ENCODE measurements at regions not wholly inside any gene's neighbourhood (a gene's known extent, or its start where the extent isn't known, plus 50 kb on each side); places are given as distances from the start of the nearest gene placed in this dataset.
"Not testable (repeated sequence)": the region's sequence is repeated elsewhere in the genome, so short reads cannot be mapped to it uniquely, and the experiment has no call there.

GRCh38 chr16:59905131-59905530 is 1171.0 kb upstream of the GOT2 start:
- no peak for DNase-seq (ENCODE audit: low read depth)

DNA sequence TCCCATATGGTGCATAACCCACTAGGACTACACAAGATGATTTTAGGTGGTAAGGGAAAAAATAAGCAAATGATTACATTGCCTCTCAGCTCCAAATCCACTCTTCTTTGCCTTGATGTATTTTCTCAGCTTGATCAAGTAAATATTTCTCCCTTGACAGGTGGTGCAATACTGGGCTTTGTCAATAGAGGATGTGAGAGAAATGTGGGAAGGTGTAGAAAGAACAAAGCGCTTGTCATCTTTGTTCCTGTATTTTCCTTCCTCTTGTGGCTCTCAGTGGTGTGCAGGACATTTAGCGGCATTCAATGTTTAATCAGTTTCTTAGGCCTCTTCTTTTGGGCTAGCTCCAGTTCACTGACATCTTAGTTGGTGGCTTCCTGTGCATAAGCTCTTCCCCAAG is 1165.8 kb upstream of the GOT2 start:
- DNase-seq (ENCODE audit: low read depth): no peak

DNA sequence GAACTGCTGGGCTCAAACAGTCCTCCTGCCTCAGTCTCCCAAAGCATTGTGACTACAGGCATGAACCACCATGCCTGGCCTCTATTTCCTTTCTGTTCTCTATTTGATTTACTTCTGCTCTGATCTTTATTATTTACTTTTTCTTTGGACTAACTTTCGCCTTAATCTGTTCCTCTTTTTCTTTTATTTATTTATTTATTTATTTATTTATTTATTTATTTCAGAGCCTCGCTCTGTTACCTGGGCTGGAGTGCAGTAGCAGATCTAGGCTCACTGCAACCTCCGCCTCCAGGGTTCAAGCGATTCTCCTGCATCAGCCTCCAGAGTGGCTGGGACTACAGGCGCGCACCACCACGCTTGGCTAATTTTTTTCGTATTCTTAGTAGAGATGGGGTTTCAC is 1158.3 kb upstream of the GOT2 start:
- no peak for DNase-seq (ENCODE audit: low read depth)

GRCh38 chr16:59887856-59888255 is 1153.7 kb upstream of the GOT2 start:
- no peak for DNase-seq (ENCODE audit: low read depth)

GRCh38 chr16:59886021-59886420 is 1151.9 kb upstream of the GOT2 start:
- peak; percentile 90 for DNase-seq (ENCODE audit: low read depth)

DNA sequence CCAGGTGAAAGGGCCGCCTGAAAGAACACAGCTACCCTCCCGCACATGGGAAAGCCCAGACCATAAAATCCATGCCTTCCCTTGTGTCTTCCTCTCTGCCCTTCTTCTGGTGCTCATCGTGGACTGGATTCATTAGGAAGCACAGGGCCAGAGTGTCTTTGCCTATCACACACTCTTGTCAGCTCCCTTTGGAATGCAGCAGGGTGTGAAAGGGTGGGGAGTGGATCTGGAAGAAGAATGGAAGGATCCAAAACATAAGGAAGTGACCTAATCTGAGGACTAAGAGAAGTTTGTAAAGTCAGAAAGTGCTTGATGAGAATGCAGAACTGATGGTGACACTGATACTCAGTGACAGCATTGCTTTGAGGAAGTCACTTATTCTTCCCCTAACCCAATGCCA is 1147.3 kb upstream of the GOT2 start:
- no peak for DNase-seq (ENCODE audit: low read depth)

GRCh38 chr16:59880611-59881010 is 1146.5 kb upstream of the GOT2 start:
- no peak for DNase-seq (ENCODE audit: low read depth)

DNA sequence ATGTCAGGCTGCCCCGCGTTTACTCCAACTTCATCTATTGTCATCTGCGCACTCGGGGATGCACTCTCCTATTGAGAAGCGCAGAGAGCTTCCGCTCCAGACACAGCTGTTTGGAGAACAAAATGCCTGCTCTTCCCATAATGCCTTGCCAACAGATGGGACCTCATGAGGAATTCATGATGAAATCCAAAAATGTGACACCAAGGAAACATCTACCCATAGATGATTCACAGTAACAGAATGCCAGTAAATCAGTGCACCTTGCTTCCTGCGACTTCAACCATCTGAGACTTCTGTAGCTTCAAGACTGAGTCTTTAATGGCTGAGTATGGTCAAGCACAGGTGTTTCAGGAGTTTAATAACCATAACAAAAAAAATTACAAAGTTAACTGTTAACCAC is 1144.9 kb upstream of the GOT2 start:
- DNase-seq (ENCODE audit: low read depth): no peak

- DNase-seq (ENCODE audit: low read depth): peak; percentile 17
Observed at GRCh38 chr16:59878479-59878878, 1144.4 kb upstream of the GOT2 start.

DNA sequence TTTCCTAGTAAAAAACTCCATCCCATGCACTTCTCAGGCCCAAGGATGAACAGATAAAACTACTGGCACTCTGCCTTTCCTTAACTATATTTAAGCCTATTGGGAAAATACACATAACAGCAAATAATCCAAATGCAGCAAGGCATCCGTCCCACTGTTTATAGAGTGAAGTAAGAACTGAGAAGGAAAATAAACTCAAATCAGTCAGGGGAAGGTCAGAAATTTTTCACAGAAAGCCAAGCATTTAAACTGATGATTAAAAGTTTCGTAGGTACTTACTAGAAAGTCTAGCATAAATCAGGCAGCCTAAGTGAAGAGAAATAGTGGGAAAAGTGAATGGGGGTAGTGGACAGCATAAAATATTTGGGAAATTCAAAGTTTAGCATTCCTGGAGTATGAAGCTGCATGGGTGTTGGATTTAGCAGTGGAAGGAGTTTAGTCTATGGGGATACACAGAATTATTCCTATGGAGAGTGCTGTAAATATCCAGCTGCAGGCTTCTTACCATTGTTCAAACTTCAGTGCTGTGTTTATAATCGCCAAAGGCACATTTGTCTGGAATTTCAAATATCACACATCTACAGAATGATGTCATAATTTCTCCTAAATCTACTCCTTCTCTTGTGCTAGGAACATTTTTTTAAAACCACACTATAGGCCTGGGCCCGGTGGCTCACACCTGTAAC is 1131.0 kb upstream of the GOT2 start:
- DNase-seq (ENCODE audit: low read depth): no peak

- no peak for DNase-seq (ENCODE audit: low read depth)
Observed at GRCh38 chr16:59859676-59860402, 1125.7 kb upstream of the GOT2 start.

DNA sequence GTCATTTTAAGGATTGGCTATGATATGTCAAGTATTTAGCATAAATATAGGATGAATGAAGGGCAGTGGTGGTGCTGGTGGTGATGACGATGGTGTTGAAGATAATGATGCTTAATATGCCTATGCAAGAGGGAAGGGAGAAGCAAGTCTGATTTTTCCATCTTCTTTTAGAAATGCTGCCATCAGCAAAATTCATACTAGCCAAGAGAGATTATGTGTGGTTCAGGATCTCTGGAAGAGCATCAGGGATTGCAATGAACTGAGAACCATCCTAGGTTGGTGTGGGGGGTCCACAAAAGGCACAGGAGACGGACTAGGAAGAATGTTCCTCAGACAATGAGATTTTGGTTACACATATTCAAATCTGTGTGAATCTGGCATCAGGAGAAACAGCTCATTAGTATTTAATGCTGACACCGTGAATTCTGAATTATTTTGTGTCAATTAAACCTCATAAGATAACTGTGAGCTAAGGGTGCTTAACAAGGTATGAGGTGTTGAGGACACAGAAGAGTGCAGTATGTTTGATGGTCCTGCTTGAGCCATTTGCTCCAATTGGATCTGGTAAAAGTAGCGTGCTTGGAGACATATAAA is 1120.8 kb upstream of the GOT2 start:
- no peak for DNase-seq (ENCODE audit: low read depth)

GRCh38 chr16:59849716-59850115 is 1115.6 kb upstream of the GOT2 start:
- no peak for DNase-seq (ENCODE audit: low read depth)

DNA sequence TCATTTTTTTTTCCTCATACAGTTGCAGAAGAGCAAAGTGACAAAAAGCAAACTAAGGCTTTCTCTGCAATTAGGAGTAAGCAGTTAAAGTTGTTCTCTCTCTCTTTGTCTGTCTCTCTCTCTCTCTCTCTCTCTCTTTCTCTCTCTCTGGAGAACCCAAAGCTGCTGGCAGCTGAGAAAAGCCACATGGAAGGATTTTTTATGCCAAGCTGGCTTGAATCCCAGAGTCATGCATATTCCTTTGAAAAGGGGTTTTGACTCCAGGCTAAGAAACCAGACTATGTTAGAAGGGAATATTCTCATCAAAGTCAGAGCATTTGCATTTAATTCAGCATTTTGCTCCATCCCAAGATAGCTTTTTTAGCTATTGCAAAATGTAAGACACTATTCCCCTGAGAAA is 1114.2 kb upstream of the GOT2 start:
- DNase-seq (ENCODE audit: low read depth): peak; percentile 81

GRCh38 chr16:59840169-59840568 is 1106.1 kb upstream of the GOT2 start:
- no peak for DNase-seq (ENCODE audit: low read depth)

GRCh38 chr16:59826767-59827166 is 1092.7 kb upstream of the GOT2 start:
- no peak for DNase-seq (ENCODE audit: low read depth)

DNA sequence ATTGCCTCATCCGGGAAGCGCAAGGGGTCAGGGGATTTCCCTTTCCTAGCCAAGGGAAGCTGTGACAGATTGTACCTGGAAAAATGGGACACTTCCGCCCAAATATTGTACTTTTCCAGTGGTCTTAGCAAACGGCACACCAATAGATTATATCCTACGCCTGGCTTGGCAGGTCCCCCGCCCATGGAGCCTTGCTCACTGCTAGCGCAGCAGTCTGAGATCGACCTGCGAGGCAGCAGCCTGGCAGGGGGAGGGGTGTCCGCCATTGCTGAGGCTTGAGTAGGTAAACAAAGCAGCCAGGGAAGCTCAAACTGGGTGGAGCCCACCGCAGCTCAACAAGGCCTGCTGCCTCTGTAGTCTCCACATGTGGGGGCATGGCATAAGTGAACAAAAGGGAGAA is 1075.4 kb upstream of the GOT2 start:
- not testable (repeated sequence) for DNase-seq (ENCODE audit: low read depth)

GRCh38 chr16:59783191-59783590 is 1049.1 kb upstream of the GOT2 start:
- peak; percentile 63 for DNase-seq (ENCODE audit: low read depth)

DNA sequence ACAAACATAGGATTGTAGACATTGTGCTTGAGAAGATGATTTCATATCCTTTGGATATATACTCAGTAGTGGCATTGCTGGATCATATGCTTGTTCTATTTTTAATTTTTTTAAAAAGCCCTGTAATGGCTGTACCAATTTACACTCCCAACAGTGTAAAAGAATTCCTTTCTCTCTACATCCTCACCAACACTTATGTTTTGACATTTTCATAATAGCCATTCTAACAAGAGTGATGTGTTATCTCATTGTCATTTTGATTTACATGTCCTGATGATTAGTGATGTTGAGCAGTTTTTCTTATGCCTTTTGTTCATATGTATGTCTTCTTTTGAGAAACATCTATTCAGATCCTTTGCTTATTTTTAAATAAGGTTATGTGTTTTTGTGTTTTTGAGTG is 1039.2 kb upstream of the GOT2 start:
- no peak for DNase-seq (ENCODE audit: low read depth)

DNA sequence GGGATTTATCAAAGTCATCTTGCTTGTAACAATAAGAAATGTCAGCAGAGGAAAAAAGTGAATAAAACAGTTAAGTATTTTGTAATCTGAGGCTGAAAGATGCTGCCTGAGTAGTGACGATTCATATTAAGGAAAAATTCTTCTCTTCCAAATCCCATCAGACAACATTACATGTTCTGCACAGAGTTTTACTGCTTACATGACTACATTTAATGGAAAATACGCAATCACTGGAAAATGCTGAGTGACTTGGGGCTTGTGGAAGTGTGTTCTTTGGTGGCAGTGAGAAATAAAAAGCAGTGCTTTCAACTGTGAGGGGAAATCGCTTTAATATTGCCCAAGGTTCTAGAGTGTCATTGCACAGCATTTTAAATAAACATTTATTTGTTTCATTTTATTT is 1025.2 kb upstream of the GOT2 start:
- no peak for DNase-seq (ENCODE audit: low read depth)

GRCh38 chr16:59758848-59759247 is 1024.7 kb upstream of the GOT2 start:
- DNase-seq (ENCODE audit: low read depth): no peak

DNA sequence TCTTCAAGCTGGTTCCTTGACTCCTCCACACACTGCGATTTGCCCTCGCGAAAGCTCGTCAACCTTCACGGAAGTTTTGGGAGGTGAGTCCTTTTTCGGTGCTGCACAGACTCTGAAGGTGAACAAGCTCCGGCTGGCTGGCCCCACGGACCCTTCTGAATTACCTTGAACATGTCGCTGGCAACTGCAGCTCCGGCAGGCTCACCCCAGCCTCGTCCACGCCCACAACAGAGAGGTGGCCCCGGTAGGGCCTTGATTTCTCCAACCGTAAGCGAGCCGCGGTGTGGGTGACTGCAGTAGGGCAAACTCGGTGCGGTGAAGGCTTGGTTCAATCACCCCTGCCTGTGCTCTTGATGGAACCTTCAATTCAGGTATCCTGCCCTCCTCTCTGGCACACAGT is 1020.7 kb upstream of the GOT2 start:
- DNase-seq (ENCODE audit: low read depth): no peak

Data from myocyte (in vitro differentiated cells).